ENCODE measurements at regions not wholly inside any gene's neighbourhood (a gene's known extent, or its start where the extent isn't known, plus 50 kb on each side); places are given as distances from the start of the nearest gene placed in this dataset.

GRCh38 chr4:129429581-129430320, 333.8 kb downstream of the C4orf33 start:
- TF ChIP-seq, protein P1, sequence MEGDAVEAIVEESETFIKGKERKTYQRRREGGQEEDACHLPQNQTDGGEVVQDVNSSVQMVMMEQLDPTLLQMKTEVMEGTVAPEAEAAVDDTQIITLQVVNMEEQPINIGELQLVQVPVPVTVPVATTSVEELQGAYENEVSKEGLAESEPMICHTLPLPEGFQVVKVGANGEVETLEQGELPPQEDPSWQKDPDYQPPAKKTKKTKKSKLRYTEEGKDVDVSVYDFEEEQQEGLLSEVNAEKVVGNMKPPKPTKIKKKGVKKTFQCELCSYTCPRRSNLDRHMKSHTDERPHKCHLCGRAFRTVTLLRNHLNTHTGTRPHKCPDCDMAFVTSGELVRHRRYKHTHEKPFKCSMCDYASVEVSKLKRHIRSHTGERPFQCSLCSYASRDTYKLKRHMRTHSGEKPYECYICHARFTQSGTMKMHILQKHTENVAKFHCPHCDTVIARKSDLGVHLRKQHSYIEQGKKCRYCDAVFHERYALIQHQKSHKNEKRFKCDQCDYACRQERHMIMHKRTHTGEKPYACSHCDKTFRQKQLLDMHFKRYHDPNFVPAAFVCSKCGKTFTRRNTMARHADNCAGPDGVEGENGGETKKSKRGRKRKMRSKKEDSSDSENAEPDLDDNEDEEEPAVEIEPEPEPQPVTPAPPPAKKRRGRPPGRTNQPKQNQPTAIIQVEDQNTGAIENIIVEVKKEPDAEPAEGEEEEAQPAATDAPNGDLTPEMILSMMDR (IDR thresholded peaks at IDR 0.05; ENCODE audit: insufficient read depth, low read length, poor library complexity, severe bottlenecking): no peak
- Histone ChIP-seq H3K36me3 (ENCODE audit: control insufficient read depth, insufficient read depth, low read length) (no peaks in the 10 kb centered on the region), H3K27me3 (replicated peaks; ENCODE audit: control insufficient read depth, insufficient read depth, low read length) (no peaks in the 10 kb centered on the region), H3K4me3 (replicated peaks; ENCODE audit: low read depth, low read length) (no peak overlapping the region)
- DNase-seq (ENCODE audit: extremely low read depth, insufficient read length): no peak

DNA sequence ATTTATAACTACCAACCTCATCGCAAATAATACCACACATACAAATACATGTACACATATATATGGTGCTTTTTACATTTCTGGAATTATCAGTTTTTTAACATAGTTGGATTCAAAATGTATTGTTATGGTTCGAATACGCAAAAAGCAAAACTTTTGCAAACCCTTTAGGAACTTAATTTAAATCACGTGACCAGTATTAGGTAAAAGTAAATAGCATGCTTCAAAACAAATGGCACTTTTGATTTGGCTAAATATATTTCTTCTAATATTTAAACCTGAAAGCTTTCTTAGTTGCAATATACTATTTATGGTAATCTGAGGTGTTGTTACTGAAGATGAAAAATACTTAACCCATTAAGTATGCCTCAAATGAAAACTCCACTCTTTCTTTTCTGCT, 341.4 kb downstream of the C4orf33 start:
- no peak overlapping the region for H3K4me3 ChIP-seq (replicated peaks; ENCODE audit: low read depth, low read length)
- no peak for DNase-seq (ENCODE audit: extremely low read depth, insufficient read length)
- no peaks in the 10 kb centered on the region for H3K27me3 ChIP-seq (replicated peaks; ENCODE audit: control insufficient read depth, insufficient read depth, low read length)
- H3K36me3 ChIP-seq (ENCODE audit: control insufficient read depth, insufficient read depth, low read length): no peaks in the 10 kb centered on the region
- TF ChIP-seq, protein P1 (IDR thresholded peaks at IDR 0.05; ENCODE audit: insufficient read depth, low read length, poor library complexity, severe bottlenecking): no peak

GRCh38 chr4:129438456-129438981, 342.6 kb downstream of the C4orf33 start:
- no peak for DNase-seq (ENCODE audit: extremely low read depth, insufficient read length)
- TF ChIP-seq, protein P1 (IDR thresholded peaks at IDR 0.05; ENCODE audit: insufficient read depth, low read length, poor library complexity, severe bottlenecking): no peak
- Histone ChIP-seq H3K27me3 (replicated peaks; ENCODE audit: control insufficient read depth, insufficient read depth, low read length) (no peaks in the 10 kb centered on the region), H3K36me3 (ENCODE audit: control insufficient read depth, insufficient read depth, low read length) (no peaks in the 10 kb centered on the region), H3K4me3 (replicated peaks; ENCODE audit: low read depth, low read length) (no peak overlapping the region)

DNA sequence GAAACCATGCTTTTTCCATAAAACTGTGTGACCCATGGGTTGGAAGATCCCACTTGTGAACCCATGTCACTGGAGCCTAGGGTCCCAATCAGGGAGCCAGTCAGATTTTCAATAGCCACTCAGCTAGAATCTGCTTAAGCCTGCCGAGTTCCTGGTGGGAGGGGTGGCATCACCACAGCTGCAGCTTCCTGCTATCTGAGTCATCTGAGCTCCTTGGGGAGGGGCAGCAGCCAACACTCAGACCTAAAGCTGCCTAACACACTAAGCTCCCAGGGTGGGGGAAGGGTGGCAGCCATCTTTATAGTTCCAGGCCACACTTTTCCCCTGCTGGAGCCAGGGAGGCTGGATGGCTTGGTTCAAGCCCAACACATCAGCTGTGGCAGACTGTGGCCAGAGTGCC, 350.1 kb downstream of the C4orf33 start:
- no peak for DNase-seq (ENCODE audit: extremely low read depth, insufficient read length)
- H3K4me3 ChIP-seq (replicated peaks; ENCODE audit: low read depth, low read length): no peak overlapping the region
- TF ChIP-seq, protein P1 (IDR thresholded peaks at IDR 0.05; ENCODE audit: insufficient read depth, low read length, poor library complexity, severe bottlenecking): no peak
- H3K27me3 ChIP-seq (replicated peaks; ENCODE audit: control insufficient read depth, insufficient read depth, low read length): no peaks in the 10 kb centered on the region
- no peaks in the 10 kb centered on the region for H3K36me3 ChIP-seq (ENCODE audit: control insufficient read depth, insufficient read depth, low read length)

DNA sequence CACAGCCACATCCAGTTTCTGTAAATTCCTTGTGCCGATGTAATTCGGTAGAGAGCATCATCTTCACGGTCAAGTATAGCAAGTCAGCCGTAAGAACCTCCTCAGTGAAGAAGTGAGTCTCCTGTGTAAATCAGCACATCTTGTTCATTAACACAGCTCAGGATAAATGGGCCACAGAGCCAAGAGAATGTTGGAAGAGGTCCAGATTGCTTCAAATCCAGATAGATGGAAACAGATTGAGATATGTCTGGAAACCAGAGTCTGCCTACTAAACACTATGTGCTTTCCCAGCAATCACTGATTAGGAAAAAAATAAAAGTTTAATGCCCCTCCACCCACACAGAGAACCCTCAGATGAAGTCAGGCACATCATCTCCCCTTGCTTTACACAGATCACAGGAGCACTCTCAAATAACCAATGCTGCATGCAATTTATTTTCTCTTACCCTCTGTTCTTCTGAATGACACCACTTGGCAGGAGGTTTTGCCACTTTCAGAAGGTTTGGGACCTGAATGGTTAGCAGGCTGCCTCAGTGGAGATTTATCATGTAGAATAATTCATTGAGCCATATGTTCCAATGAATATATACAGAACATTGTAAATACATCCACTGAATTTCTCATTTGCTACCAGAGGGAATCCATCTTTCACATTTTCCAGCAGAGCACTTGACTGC, 357.7 kb downstream of the C4orf33 start:
- no peak for DNase-seq (ENCODE audit: extremely low read depth, insufficient read length)
- Histone ChIP-seq H3K4me3 (replicated peaks; ENCODE audit: low read depth, low read length) (no peak overlapping the region), H3K27me3 (replicated peaks; ENCODE audit: control insufficient read depth, insufficient read depth, low read length) (no peaks in the 10 kb centered on the region), H3K36me3 (ENCODE audit: control insufficient read depth, insufficient read depth, low read length) (no peaks in the 10 kb centered on the region)
- TF ChIP-seq, protein P1 (IDR thresholded peaks at IDR 0.05; ENCODE audit: insufficient read depth, low read length, poor library complexity, severe bottlenecking): no peak
